ENCODE measurements at regions not wholly inside any gene's neighbourhood (a gene's known extent, or its start where the extent isn't known, plus 50 kb on each side); places are given as distances from the start of the nearest gene placed in this dataset.

DNA sequence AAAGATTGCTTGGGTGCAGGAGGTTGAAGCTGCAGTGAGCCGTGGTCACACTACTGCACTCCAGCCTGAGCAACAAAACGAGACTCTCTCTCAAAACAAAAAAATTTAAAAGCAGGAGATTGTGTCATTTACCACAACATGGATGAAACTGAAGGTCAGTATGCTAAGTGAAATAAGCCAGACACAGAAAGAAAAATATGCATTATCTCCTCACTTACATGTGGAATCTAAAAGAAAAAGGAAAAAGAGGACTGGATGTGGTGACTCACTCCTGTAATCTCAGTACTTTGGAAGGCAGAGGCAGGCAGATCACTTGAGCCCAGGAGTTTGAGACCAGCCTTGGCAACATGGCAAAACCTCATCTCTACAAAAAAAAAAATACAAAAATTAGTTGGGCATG, 146.8 kb upstream of the DAPK1 start:
- no peak for DNase-seq
- TF ChIP-seq GATA1 (IDR thresholded peaks at IDR 0.05; ENCODE audit: low read depth, low read length) (no peak), POLR2A (IDR thresholded peaks at IDR 0.05; ENCODE audit: low read length) (no peak)

DNA sequence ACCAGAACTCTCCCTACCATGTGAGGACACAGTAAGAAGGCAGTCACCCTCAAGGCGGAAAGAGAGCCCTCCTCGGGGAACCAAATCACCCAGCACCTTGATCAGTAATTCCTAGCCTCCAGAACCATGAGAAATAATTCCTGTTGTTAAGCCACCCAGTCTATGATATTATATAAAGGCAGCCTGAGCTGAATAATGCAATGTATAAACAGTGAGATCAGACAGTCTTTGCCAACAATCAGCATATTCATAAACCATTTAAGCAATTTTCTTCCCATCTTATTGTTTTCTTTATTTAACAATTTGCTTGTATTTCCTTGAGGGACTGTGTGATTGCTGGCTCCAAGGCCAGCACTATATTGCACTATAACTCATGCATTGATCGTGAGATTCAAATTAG, 144.4 kb upstream of the DAPK1 start:
- DNase-seq = no peak
- TF ChIP-seq GATA1 (IDR thresholded peaks at IDR 0.05; ENCODE audit: low read depth, low read length) (no peak), POLR2A (IDR thresholded peaks at IDR 0.05; ENCODE audit: low read length) (no peak)

- no peak for TF ChIP-seq GATA1 (IDR thresholded peaks at IDR 0.05; ENCODE audit: low read depth, low read length)
- TF ChIP-seq POLR2A (IDR thresholded peaks at IDR 0.05; ENCODE audit: low read length) = no peak
Measured at GRCh38 chr9:87354147-87354546, 143.5 kb upstream of the DAPK1 start.

DNA sequence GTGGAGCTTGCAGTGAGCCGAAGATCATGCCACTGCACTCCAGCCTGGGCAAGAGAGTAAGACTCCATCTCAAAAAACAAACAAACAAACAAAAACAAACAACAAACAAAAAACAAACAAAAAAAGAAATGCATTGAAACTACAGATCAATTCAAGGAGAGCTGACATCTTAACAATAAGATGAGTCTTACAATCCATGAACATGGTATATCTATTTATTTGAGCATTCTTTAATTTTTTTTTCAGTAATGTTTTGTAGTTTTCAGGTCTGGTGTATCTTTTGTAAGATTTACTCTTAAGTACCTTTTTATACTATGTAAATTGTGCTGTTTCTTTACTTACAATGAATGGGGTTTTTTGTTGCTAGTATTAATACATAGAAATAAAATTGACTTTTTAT, 140.1 kb upstream of the DAPK1 start:
- no peak for TF ChIP-seq POLR2A (IDR thresholded peaks at IDR 0.05; ENCODE audit: low read length)
- TF ChIP-seq GATA1 (IDR thresholded peaks at IDR 0.05; ENCODE audit: low read depth, low read length) = no peak
- no peak for DNase-seq

More at GRCh38 chr9:87354147-87354546, 143.5 kb upstream of the DAPK1 start:
- DNase-seq = no peak

GRCh38 chr9:87359264-87359663, 138.4 kb upstream of the DAPK1 start:
- no peak for DNase-seq
- TF ChIP-seq GATA1 (IDR thresholded peaks at IDR 0.05; ENCODE audit: low read depth, low read length) (no peak), POLR2A (IDR thresholded peaks at IDR 0.05; ENCODE audit: low read length) (no peak)

DNA sequence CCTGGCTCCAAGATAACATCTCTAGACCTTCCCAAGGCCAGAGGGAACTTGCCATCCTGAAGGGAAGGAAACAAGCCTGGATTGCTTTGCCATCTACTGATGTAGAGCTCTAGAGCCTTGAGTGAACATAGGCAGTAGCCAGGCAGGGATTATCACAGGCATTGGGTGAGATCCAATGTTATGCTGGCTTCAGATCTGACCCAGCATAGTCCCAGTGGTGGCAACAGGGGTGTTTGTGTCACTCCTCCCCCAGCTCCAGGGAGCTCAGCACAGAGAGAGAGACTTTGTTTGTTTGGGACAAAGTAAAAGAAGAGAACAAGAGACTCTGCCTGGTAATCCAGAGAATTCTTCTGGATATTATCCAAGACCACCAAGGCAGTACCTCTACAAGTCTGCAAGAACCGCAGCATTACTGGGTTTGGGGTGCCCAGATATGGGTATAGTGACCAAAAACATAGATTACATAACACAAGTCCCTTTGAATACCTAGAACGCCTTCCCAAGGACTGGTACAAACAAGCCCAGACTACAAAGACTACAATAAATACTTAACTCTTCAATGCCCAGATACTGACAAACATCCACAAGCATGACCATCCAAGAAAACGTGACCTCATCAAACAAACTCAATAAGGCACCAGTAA, 137.6 kb upstream of the DAPK1 start:
- no peak for DNase-seq
- TF ChIP-seq GATA1 (IDR thresholded peaks at IDR 0.05; ENCODE audit: low read depth, low read length) (no peak), POLR2A (IDR thresholded peaks at IDR 0.05; ENCODE audit: low read length) (no peak)

GRCh38 chr9:87370049-87370685, 127.5 kb upstream of the DAPK1 start:
- no peak for DNase-seq
- TF ChIP-seq GATA1 (IDR thresholded peaks at IDR 0.05; ENCODE audit: low read depth, low read length) (no peak), POLR2A (IDR thresholded peaks at IDR 0.05; ENCODE audit: low read length) (no peak)

GRCh38 chr9:87371795-87372355, 125.8 kb upstream of the DAPK1 start:
- TF ChIP-seq GATA1 (IDR thresholded peaks at IDR 0.05; ENCODE audit: low read depth, low read length) = no peak
- no peak for TF ChIP-seq POLR2A (IDR thresholded peaks at IDR 0.05; ENCODE audit: low read length)
- no peak for DNase-seq

DNA sequence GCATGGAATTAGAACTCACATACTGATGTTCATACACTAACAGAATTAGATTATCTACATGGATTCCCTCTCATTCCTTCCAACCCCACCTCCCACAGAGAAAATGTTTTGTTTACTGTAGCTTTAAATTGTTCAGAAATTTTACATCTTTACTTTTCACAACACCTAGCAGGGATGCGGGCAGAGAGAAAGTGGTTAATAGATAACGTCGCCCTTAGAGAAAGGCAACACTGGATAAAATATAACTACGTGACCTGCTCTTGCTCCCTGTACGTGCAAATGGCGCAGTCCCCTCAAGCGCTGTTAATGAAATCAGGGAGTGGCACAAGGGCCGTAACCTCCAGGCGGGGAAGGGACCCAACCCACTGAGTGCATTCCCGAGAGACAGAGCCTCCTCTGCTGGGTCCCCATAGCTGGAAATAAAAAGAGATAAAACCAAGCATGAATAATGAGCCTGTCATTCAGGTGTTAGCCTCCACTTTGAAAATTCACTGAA, 125.3 kb upstream of the DAPK1 start:
- no peak for DNase-seq

DNA sequence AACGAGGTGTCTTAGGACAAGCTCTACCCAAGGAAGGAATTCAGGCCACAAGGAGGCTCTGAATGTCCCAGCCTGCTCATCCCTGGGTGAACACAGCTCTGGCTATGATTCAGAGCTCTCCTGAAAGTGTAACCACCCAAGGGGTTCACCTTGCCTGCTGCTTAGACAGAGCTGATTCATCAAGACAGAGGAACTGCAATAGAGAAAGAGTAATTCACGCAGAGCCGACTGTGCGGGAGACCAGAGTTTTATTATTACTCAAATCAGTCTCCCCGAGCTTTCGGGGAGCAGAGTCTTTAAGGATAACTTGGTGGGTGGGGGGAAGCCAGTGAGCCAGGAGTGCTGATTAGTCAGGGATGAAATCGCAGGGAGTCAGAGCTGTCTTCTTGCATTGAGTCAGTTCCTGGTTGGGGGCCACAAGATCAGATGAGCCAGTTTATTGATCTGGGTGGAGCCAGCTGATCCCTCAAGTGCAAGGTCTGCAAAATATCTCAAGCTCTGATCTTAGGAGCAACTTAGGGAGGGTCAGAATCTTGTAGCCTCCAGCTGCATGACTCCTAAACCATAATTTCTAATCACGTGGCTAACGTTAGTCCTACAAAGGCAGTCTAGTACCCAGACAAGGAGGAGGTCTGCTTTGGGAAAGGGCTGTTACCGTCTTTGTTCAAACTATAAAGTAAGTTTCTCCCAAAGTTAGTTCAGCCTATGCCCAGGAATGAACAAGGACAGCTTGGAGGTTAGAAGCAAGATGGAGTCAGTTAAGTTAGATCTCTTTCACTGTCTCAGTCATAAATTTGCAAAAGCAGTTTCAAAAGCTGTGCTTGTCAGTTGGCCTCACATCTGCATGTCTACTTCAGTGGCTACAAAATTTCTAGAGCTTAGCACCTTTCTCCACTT, 123.4 kb upstream of the DAPK1 start:
- peak in 1 of 2 experiments; percentile 20 for DNase-seq

More for the DNA sequence above, 125.3 kb upstream of the DAPK1 start:
- no peak for TF ChIP-seq GATA1 (IDR thresholded peaks at IDR 0.05; ENCODE audit: low read depth, low read length)
- no peak for TF ChIP-seq POLR2A (IDR thresholded peaks at IDR 0.05; ENCODE audit: low read length)

GRCh38 chr9:87375397-87376073, 122.1 kb upstream of the DAPK1 start:
- TF ChIP-seq POLR2A (IDR thresholded peaks at IDR 0.05; ENCODE audit: low read length) (no peak), GATA1 (IDR thresholded peaks at IDR 0.05; ENCODE audit: low read depth, low read length) (no peak)
- no peak for DNase-seq

- TF ChIP-seq GATA1 (IDR thresholded peaks at IDR 0.05; ENCODE audit: low read depth, low read length) (no peak), POLR2A (IDR thresholded peaks at IDR 0.05; ENCODE audit: low read length) (no peak)
- DNase-seq = no peak
Measured at GRCh38 chr9:87378676-87379075, 119.0 kb upstream of the DAPK1 start.

DNA sequence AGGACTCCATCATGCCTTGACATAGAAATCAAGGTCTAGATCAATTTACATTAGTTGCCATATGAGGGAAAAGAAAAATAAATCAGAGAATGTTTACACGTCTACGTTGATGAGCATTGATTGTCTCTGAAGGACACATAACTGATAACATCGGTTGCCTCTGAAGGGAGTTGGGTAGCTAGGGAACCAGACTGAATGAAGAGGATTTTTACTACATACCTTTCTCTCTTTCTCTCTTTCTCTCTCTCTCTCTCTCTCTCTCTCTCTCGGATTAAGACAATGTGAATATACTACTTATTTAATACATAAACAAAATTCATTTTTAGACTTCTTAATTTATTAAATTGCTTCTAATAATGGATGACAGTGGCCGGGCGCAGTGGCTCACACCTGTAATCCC, 118.4 kb upstream of the DAPK1 start:
- TF ChIP-seq GATA1 (IDR thresholded peaks at IDR 0.05; ENCODE audit: low read depth, low read length) (no peak), POLR2A (IDR thresholded peaks at IDR 0.05; ENCODE audit: low read length) (no peak)

More for the DNA sequence above, 118.4 kb upstream of the DAPK1 start:
- no peak for DNase-seq
